Umbilical cord (tissue), 1 donor: ENCODE measurements at regions not wholly inside any gene's neighbourhood (a gene's known extent, or its start where the extent isn't known, plus 50 kb on each side); places are given as distances from the start of the nearest gene placed in this dataset.

Experiments used
- DNase-seq: peaks from one replicate; pipeline ENCODE4 v3.0.0-alpha.2; 2015; ENCODE audit warnings: low spot score

DNA sequence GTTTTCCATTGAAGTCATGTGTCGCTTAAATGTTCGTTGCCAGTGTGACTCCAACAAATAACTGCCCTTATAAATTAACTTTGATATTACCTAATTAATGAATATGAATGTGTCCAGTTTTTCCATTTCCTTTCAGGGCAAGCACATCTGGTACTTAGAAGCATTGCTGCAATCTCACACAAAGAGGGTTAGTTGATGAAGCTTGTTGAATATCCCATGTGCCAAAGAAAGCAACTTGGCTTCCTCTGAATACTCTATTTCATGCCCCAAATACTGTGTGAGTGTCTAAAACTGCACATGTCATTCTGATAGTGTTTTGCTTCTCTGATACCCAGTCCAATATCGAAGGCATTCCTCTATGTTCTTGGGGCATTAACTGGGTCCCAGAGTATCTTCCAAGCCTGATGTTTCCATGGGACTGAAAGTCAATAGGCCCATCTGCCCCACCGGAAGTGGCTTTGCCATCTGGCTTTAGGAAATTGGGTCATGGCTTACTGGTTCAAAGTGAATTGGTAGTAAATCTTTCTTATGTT, 75.8 kb upstream of the CNTN1 start:
- no peak for DNase-seq

DNA sequence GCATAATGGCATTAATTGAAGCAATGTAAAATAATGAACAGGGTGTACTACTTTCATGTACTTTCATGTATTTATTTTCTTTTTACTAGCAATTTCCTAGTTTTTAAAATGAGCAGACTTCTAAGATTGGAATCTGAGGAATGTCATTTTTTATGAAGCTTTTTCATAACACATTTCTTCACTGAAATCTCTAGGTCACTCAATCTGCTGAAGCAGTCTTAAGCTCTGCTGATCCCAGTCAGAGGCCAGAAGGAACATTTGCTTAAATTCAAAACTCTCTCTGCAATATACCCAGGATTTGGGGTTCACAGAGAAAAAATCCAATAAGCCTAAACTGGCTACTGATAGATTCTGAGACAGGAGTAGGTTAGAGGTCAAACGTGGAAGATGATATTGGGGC, 73.6 kb upstream of the CNTN1 start:
- peak; percentile 79 for DNase-seq

DNA sequence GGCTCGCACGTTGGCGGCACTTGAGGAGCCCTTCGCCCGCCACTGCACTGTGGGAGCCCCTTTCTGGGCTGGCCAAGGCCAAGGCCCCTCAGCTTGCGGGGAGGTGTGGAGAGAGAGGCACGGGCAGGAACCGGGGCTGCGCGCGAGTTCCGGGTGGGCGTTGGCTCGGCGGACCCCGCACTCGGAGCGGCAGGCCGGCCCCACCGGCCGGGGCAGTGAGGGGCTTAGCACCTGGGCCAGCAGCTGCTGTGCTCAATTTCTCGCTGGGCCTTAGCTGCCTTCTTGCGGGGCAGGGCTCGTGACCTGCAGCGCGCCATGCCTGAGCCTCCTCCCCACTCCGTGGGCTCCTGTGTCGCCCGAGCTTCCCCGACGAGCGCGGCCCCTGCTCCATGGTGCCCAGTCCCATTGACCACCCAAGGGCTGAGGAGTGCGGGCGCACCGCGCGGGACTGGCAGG, 71.6 kb upstream of the CNTN1 start:
- DNase-seq = no peak

DNA sequence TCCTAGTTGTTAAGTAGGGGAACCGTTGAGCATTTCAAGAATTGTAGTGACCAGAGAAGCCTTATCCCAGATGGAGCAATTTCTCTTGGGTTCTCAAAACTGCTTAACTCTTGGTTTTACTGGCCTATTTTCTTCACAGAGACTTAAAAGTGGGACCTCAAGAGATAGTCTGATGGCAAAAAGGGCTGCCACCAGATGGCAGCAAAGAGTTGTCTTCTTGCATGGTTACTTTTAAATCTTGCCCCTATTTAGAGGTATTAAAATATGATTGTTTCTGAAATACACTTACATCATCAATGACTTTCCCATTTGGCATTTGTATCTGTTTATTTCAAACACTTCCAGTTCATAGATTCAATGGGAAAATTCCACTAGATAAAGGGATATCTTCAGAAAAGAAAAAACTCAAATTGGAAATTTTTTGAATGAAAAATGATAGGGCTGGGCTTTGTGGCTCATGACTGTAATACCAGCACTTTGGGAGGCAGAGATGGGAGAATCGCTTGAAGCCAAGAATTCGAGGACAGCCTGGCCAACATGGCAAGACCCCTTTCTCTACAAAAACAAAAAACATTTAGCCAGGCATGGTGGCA, 69.9 kb upstream of the CNTN1 start:
- peak; percentile 60 for DNase-seq

DNA sequence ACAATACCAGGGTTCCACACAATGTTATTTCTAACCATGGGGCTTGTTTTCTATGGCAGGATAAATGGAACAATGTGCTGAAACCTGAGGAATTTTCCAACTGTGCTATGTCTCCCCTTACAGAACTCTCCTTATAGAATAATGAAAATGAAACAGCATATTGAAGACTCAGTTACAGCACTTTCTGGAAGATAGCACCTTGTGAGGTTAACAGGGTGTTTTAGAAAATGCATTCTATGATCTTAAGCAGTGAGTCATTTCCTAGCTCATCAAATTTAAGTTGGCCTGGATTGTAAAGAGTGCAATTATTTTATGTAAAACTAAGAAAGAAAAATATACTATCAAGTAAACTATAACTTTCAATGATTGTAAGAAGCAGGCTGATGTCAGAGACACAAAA, 60.1 kb upstream of the CNTN1 start:
- no peak for DNase-seq

DNA sequence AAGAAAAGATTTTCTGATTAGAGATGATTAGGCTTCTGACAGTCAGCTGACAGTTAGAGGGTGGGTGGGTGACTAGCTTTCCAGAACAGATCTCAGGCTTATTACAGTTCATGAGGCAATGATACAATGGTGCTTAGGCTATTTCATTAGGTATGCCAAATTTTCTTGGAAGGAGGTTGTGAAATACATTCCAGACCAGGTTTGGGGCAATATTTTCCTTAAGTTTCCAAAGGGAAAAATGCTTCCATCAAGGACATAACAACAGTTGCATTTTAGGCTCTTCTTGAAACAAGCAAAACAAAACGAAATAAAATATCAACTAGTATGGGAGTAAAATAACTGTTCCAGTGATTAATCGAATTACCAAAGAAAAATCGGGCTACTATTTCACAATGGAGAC, 59.3 kb upstream of the CNTN1 start:
- DNase-seq = no peak

DNA sequence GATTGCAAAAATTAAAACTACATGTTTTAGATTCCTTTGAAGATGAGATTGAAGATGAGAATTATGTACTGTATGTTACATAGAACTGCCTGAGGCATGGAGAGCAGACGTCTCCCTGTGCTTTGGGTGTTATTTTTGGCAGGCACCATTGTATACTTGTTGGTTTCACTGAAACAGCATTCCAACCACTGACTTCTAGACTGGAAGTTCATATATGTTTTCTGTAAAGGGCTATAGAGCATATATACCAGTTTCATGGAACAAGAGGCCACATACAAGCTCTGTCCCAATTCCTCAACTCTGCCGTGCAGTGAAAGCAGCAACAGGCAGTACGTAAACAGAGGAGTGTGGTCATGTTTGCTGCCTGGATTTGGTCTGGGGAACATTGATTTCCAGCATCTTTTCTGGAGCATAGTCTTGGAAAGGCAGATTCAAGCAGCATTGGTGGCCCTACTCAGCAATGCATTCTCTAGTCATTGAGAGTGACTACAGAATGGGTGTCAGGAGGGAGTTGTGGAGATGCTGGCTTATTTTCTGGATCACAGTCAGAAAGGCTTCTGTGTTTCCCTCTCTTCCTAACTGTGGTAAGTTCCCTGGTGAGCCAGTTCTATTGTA, 57.6 kb upstream of the CNTN1 start:
- no peak for DNase-seq

DNA sequence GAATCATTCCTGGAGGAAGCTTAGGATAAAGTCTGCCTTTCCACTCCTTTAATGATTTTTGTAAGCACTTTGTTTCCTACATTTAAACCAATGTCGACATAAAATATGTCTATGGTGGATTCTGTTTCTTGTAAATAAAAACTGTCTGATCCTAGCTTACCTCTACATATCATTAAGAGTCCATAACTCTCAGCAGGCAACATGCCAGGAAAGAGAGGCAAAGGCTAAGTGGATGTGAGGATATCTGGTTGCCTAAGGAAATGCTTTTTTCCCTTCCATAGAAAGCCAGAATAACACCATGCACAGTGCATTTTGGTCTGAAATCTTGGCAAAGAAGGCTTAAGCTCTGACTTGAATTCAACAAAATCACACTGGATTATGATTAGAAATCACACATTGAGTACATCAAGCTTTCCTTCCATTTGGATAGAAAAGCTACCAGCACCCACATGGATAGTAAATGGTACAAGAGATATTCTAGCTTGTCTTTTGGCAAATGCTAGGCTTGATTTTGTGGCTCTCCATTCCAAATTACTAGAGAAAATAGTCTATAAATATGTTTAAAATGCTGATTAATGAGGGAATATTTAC, 57.0 kb upstream of the CNTN1 start:
- no peak for DNase-seq
